ENCODE measurements at regions not wholly inside any gene's neighbourhood (a gene's known extent, or its start where the extent isn't known, plus 50 kb on each side); places are given as distances from the start of the nearest gene placed in this dataset.

DNA sequence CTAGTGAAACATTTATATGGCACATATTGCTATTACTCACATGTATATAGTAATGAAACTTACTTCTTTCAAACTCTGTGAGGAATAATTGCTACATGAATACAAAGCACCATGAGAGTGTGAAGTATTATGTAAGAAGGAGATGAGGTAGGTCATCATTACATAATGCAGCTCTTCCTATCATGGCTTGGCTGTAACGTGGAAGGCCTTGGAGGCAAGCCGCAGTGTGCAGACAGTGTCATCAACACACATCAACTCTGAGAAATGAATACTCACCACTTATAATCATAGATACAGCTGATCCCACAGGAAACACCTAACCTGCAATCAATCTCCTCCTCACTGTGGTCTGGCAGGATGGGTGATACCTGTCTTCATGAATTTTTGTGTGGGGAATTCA, 49.9 kb upstream of the CCDC91 start:
- intact Hi-C loops (cut with DNase I): no loop called here
- no peak for DNase-seq
